Endothelial cell of umbilical vein (primary cell): ENCODE measurements at regions not wholly inside any gene's neighbourhood (a gene's known extent, or its start where the extent isn't known, plus 50 kb on each side); places are given as distances from the start of the nearest gene placed in this dataset.

Source experiments
- BruUV-seq: library from RNA; stranded (reverse); fragments of 400-500 nt; replicated peaks from 2 replicates; lab custom pipeline; 2021; lab: Mats Ljungman, UMichigan
- CTCF ChIA-PET: fragments of 300-600, 350-600 bp; sonication (Branson Sonifier 250); formaldehyde crosslinking; loops from one replicate; lab custom pipeline; 2021; ENCODE audit warnings: antibody characterized with exemption, inconsistent platforms; lab: Charles Lee
- POLR2A ChIA-PET: fragments of 300-600, 350-600 bp; sonication (Branson Sonifier 250); formaldehyde crosslinking; loops from one replicate; lab custom pipeline; 2021; ENCODE audit warnings: antibody characterized with exemption, inconsistent platforms; lab: Charles Lee
- DNase-seq: peaks from one replicate; pipeline ENCODE4 v3.0.0-alpha.2; 2011; ENCODE audit warnings: low read depth, low spot score
- FAIRE-seq: peaks from 2 replicates; lab custom pipeline; 2011; peaks lifted over from hg19 to GRCh38; lab: Jason Lieb, UNC
- H2AFZ ChIP-seq: 2 replicates; pipeline ENCODE4 v1.6.0; 2012; ENCODE audit warnings: low read depth, low read length, control low read depth, inconsistent platforms
- H3K27ac ChIP-seq: 2 replicates; pipeline ENCODE4 v1.5.1; 2011; ENCODE audit warnings: low read depth, mild to moderate bottlenecking, control low read depth, low read length, moderate library complexity; ENCODE audit not compliant: insufficient read depth
- H3K27me3 ChIP-seq, 2 experiments: 2 replicates each; pipeline versions ENCODE4 v1.6.0 to v1.6.1; 2011; ENCODE audit warnings: low read length in 2 of 2, mixed read lengths in 1 of 2; ENCODE audit not compliant: control insufficient read depth in 2 of 2, insufficient read depth in 2 of 2
- H3K36me3 ChIP-seq, 2 experiments: 2 replicates in 1 of 2; 3 replicates in 1 of 2; pipeline ENCODE4 v1.5.1; 2011; ENCODE audit warnings: low read length in 2 of 2, mild to moderate bottlenecking in 1 of 2, moderate library complexity in 1 of 2; ENCODE audit not compliant: control insufficient read depth in 2 of 2, insufficient read depth in 2 of 2; ENCODE audit errors: extremely low read depth in 1 of 2
- H3K4me1 ChIP-seq: 3 replicates; pipeline ENCODE4 v1.5.1; 2011; ENCODE audit warnings: mild to moderate bottlenecking, low read length; ENCODE audit not compliant: control insufficient read depth, insufficient read depth; ENCODE audit errors: extremely low read depth
- H3K4me2 ChIP-seq: 2 replicates; pipeline ENCODE4 v1.6.1; 2011; ENCODE audit warnings: low read length, control low read depth, mixed read lengths; ENCODE audit not compliant: insufficient read depth
- H3K4me3 ChIP-seq, 3 experiments: fragments of 200-600 bp in 1 of 3; sonication (generic), shearing (Covaris generic) in 1 of 3; replicated peaks in 1 of 3; 2 replicates each; pipeline ENCODE4 v1.5.1; 2011 to 2016; ENCODE audit warnings: control low read depth in 3 of 3, low read length in 3 of 3, mild to moderate bottlenecking in 2 of 3, inconsistent platforms in 1 of 3, low read depth in 1 of 3, moderate library complexity in 1 of 3; ENCODE audit not compliant: insufficient read depth in 1 of 3
- H3K79me2 ChIP-seq: 2 replicates; pipeline ENCODE4 v1.6.0; 2012; ENCODE audit warnings: low read length, inconsistent platforms; ENCODE audit not compliant: control insufficient read depth, insufficient read depth
- H3K9ac ChIP-seq: replicated peaks from 2 replicates; pipeline ENCODE3; 2011; ENCODE audit warnings: low read length, control low read depth; ENCODE audit not compliant: insufficient read depth; ENCODE audit errors: extremely low read depth
- H3K9me1 ChIP-seq: replicated peaks from 3 replicates; pipeline ENCODE4 v1.6.0; 2011; ENCODE audit warnings: mild to moderate bottlenecking, low read length; ENCODE audit not compliant: control insufficient read depth, insufficient read depth; ENCODE audit errors: extremely low read depth
- H3K9me3 ChIP-seq: replicated peaks from 2 replicates; pipeline ENCODE4 v1.5.1; 2012; ENCODE audit warnings: low read length, inconsistent platforms; ENCODE audit not compliant: control insufficient read depth, insufficient read depth
- H4K20me1 ChIP-seq: replicated peaks from 2 replicates; pipeline ENCODE3; 2011; ENCODE audit warnings: mild to moderate bottlenecking, low read length; ENCODE audit not compliant: control insufficient read depth, insufficient read depth; ENCODE audit errors: extremely low read depth
- CTCF ChIP-seq, 2 donors: IDR thresholded peaks; 1 replicate in 1 of 2; 2 replicates in 1 of 2; pipeline ENCODE4 v1.5.1; 2011; ENCODE audit warnings: low read length in 2 of 2, mild to moderate bottlenecking in 2 of 2, moderate library complexity in 2 of 2, control low read depth in 1 of 2, inconsistent platforms in 1 of 2, low read depth in 1 of 2; ENCODE audit not compliant: insufficient read depth in 1 of 2; ENCODE audit errors: extremely low read depth in 1 of 2
- EZH2 ChIP-seq: IDR thresholded peaks from 2 replicates; pipeline ENCODE4 v1.6.1; 2012; ENCODE audit warnings: borderline replicate concordance, low read depth, mild to moderate bottlenecking, moderate library complexity, low read length, inconsistent platforms; ENCODE audit not compliant: severe bottlenecking
- FOS ChIP-seq: IDR thresholded peaks from 2 replicates; pipeline ENCODE4 v1.6.1; 2011; ENCODE audit warnings: mild to moderate bottlenecking, low read length, moderate library complexity, borderline replicate concordance; ENCODE audit not compliant: insufficient read depth
- GATA2 ChIP-seq: IDR thresholded peaks from 2 replicates; pipeline ENCODE4 v1.7.0; 2011; ENCODE audit warnings: low read depth, mild to moderate bottlenecking, moderate library complexity, mixed read lengths, low read length; ENCODE audit not compliant: insufficient read length, insufficient read depth
- JUN ChIP-seq: IDR thresholded peaks from 2 replicates; pipeline ENCODE4 v1.6.1; 2011; ENCODE audit warnings: borderline replicate concordance, low read depth; ENCODE audit not compliant: insufficient read length, insufficient read depth
- MAX ChIP-seq: IDR thresholded peaks from 2 replicates; pipeline ENCODE4 v1.6.1; 2011; ENCODE audit not compliant: insufficient read depth, insufficient read length
- MYC ChIP-seq: IDR thresholded peaks from one replicate; pipeline ENCODE4 v1.6.1; 2011; ENCODE audit warnings: mild to moderate bottlenecking, low read depth, low read length
- POLR2A ChIP-seq: IDR thresholded peaks from 2 replicates; pipeline ENCODE4 v1.6.1; 2012; ENCODE audit warnings: low read depth, mild to moderate bottlenecking, control low read depth, low read length
- POLR2AphosphoS5 ChIP-seq: IDR thresholded peaks from 2 replicates; pipeline ENCODE4 v1.6.1; 2012; ENCODE audit warnings: low read depth, mild to moderate bottlenecking, control low read depth, low read length, moderate library complexity; ENCODE audit not compliant: insufficient read depth
- dilution Hi-C: fragments of 300-500 bp; cut with MboI; formaldehyde crosslinking; loops from one replicate; pipeline ENCODE4 v1.15.0; 2019; ENCODE audit warnings: low sequenced_read_pairs; ENCODE audit not compliant: extremely low pct_ligation_motif_present
- intact Hi-C: fragments of 100-400 bp; cut with micrococcal nuclease; formaldehyde crosslinking; loops from one replicate; pipeline ENCODE4 v1.10.0; 2022

- no peak overlapping the region for H3K9ac ChIP-seq
- no peaks in the 10 kb centered on the region for H3K9me3 ChIP-seq
- TF ChIP-seq CTCF (IDR thresholded peaks at IDR 0.05; ENCODE audit: extremely low read depth in 1 of 2, insufficient read depth in 1 of 2, low read depth in 1 of 2, low read length in 2 of 2) (no peak), MAX (no peak), JUN (no peak), FOS (no peak), POLR2AphosphoS5 (no peak)
- H3K4me2 ChIP-seq: no peak overlapping the region
- H4K20me1 ChIP-seq: no peaks in the 10 kb centered on the region
- H2AFZ ChIP-seq: no peak overlapping the region
- no peaks in the 10 kb centered on the region for H3K27me3 ChIP-seq
- POLR2A ChIA-PET: no interaction called here
- DNase-seq (no peak), FAIRE-seq (no peak)
- no peaks in the 10 kb centered on the region for H3K4me1 ChIP-seq
- no peaks in the 10 kb centered on the region for H3K79me2 ChIP-seq
- no peaks in the 10 kb centered on the region for H3K9me1 ChIP-seq
- intact Hi-C loops: no loop called here
- no TSS peak for BruUV-seq
- H3K36me3 ChIP-seq: no peaks in the 10 kb centered on the region
- CTCF ChIA-PET: no interaction called here
- H3K27ac ChIP-seq: no peak overlapping the region
- no peak overlapping the region for H3K4me3 ChIP-seq
- dilution Hi-C loops: no loop called here
Measured at GRCh38 chr5:82822634-82822927, 254.6 kb downstream of the TMEM167A start.

GRCh38 chr5:82821846-82822633, 255.2 kb downstream of the TMEM167A start:
- no peaks in the 10 kb centered on the region for H3K9me3 ChIP-seq
- no peaks in the 10 kb centered on the region for H3K27me3 ChIP-seq
- ChIA-PET POLR2A (no interaction called here), CTCF (no interaction called here)
- no peaks in the 10 kb centered on the region for H3K79me2 ChIP-seq
- H4K20me1 ChIP-seq: no peaks in the 10 kb centered on the region
- no peak overlapping the region for H3K4me2 ChIP-seq
- H3K36me3 ChIP-seq: no peaks in the 10 kb centered on the region
- no peak for FAIRE-seq
- TF ChIP-seq POLR2A (no peak), FOS (no peak), JUN (no peak), POLR2AphosphoS5 (no peak), EZH2 (no peak), MYC (no peak), GATA2 (no peak), MAX (no peak), CTCF (IDR thresholded peaks at IDR 0.05; ENCODE audit: extremely low read depth in 1 of 2, insufficient read depth in 1 of 2, low read depth in 1 of 2, low read length in 2 of 2) (no peak)
- H3K4me1 ChIP-seq: no peaks in the 10 kb centered on the region
- no peak overlapping the region for H3K4me3 ChIP-seq
- DNase-seq: no peak
- BruUV-seq: no TSS peak
- no peak overlapping the region for H3K9ac ChIP-seq
- no peak overlapping the region for H3K27ac ChIP-seq
- H3K9me1 ChIP-seq: no peaks in the 10 kb centered on the region
- H2AFZ ChIP-seq: no peak overlapping the region
- dilution Hi-C loops (no loop called here), intact Hi-C loops (no loop called here)
